ENCODE measurements at regions not wholly inside any gene's neighbourhood (a gene's known extent, or its start where the extent isn't known, plus 50 kb on each side); places are given as distances from the start of the nearest gene placed in this dataset.
A peak's percentile ranks its signal among the peaks of the same experiment; 100 is the strongest.
"Not testable (repeated sequence)": the region's sequence is repeated elsewhere in the genome, so short reads cannot be mapped to it uniquely, and the experiment has no call there.

- no peak for DNase-seq
Observed at GRCh38 chr7:20521243-20521642, 94.2 kb upstream of the ABCB5 start.

GRCh38 chr7:20529260-20529659 is 86.2 kb upstream of the ABCB5 start:
- DNase-seq: no peak

DNA sequence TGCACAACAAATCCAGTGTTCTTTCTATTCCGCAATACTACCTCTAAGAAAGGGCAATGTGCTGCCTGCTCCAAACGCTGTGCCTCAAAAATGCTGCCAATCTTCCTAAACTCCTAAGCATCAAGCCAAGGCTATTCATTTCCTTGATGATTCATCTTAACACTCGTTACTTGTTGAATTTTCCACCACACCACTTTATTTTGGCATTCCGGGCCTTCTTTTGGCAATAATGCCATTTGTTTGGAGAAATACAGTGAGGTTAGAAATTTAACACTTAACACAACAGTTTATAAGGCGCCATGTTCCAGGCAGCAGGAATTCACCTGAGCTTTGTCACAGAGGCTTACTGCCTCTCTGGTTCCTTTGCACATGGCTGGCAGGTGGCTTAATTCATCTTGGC is 82.6 kb upstream of the ABCB5 start:
- DNase-seq: no peak

GRCh38 chr7:20534543-20534942 is 80.9 kb upstream of the ABCB5 start:
- DNase-seq: no peak

GRCh38 chr7:20535541-20535940 is 79.9 kb upstream of the ABCB5 start:
- DNase-seq: no peak

GRCh38 chr7:20539201-20539600 is 76.3 kb upstream of the ABCB5 start:
- no peak for DNase-seq

- peak; percentile 30 for DNase-seq
Observed at GRCh38 chr7:20541608-20542349, 73.7 kb upstream of the ABCB5 start.

GRCh38 chr7:20542594-20542993 is 72.9 kb upstream of the ABCB5 start:
- no peak for DNase-seq

- DNase-seq: no peak
Observed at GRCh38 chr7:20543500-20543899, 72.0 kb upstream of the ABCB5 start.

- no peak for DNase-seq
Observed at GRCh38 chr7:20545016-20545415, 70.5 kb upstream of the ABCB5 start.

GRCh38 chr7:20546958-20547357 is 68.5 kb upstream of the ABCB5 start:
- DNase-seq: not testable (repeated sequence)

GRCh38 chr7:20554072-20554471 is 61.4 kb upstream of the ABCB5 start:
- DNase-seq: no peak

DNA sequence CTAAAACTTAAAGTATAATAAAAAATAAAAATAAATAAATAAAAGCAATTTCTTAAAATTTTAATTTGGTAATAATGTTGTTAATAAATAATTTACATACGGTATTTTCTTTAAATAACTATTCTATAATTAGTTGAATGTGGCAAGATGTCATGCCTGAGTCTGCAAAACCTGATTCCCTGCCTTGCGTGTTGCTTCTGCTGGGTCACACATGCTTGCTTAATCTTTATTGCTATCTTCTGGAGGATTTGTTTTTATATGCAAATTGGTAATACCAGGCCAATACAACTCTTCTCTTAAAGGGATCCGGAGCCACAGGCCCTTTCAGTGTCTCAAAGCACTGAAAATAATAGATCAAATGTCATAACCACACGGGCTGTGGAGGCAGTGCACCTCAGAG is 59.4 kb upstream of the ABCB5 start:
- DNase-seq: no peak

DNA sequence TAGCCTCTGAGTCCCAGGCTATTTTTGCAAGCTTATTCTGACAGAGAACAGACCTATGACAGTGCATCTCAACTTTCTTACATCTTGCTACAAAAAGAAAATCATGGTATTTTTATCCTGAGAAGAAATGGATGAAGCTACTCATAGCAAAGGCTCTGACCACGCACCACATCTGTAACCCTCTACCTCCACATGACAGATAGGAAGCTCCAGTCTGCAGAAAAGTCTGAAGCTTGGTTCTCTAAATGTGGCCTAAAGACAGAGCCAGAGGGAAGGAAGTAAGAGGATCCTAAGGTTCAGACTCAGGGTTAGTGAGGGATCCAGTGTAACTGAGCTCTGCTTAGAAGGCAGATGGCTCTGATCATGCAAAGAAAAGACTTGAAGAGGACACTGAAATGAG is 58.4 kb upstream of the ABCB5 start:
- no peak for DNase-seq

- no peak for DNase-seq
Observed at GRCh38 chr7:20558963-20559716, 56.3 kb upstream of the ABCB5 start.

GRCh38 chr7:20559883-20560282 is 55.6 kb upstream of the ABCB5 start:
- no peak for DNase-seq

GRCh38 chr7:20560325-20561180 is 54.9 kb upstream of the ABCB5 start:
- DNase-seq: no peak

GRCh38 chr7:20561466-20561865 is 54.0 kb upstream of the ABCB5 start:
- DNase-seq: no peak

DNA sequence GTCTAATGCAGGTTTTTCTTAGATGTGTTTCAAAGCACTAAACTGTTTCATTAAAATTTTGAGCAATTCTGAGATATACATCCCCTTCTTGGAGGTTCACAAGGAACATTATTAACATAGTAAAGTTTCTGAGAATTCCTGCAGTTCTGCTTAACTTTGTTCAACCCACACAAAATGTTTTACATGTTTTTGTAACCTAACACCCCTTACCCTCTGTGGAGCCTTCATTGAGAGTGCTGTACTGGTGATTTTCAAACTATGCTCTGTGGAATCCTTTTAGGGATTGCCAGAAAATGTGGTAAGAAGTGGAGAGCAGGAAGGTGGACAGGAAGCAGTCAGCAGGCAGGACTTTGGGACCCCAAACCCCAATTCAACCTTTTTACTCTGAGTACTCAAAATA is 53.6 kb upstream of the ABCB5 start:
- no peak for DNase-seq

DNA sequence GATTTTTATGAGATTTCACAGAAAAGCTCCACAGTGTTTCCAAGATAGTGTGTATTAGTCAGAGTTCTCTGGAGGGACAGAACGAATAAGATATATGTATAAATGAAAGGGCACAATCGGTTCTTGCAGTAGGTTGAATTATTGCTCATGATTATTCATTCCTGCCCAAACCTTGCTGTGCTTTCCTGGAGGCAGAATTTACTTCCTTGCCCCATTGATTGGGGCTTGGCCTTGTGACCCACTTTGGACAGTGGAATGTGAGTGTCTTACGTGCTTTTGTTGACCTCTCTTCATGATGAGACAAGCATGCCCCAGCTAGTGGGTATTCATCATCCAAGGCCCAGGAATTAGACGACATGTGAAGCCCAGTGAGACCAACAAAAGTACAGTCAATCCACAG is 53.0 kb upstream of the ABCB5 start:
- no peak for DNase-seq
